GM21619 (cell line): ENCODE measurements at regions not wholly inside any gene's neighbourhood (a gene's known extent, or its start where the extent isn't known, plus 50 kb on each side); places are given as distances from the start of the nearest gene placed in this dataset.
A peak's percentile ranks its signal among the peaks of the same experiment; 100 is the strongest.

Source experiments
- ATAC-seq: cut with Tn5 transposase; IDR thresholded peaks from one replicate; pipeline ENCODE4 v1.9.1; 2021; ENCODE audit not compliant: unreplicated experiment

DNA sequence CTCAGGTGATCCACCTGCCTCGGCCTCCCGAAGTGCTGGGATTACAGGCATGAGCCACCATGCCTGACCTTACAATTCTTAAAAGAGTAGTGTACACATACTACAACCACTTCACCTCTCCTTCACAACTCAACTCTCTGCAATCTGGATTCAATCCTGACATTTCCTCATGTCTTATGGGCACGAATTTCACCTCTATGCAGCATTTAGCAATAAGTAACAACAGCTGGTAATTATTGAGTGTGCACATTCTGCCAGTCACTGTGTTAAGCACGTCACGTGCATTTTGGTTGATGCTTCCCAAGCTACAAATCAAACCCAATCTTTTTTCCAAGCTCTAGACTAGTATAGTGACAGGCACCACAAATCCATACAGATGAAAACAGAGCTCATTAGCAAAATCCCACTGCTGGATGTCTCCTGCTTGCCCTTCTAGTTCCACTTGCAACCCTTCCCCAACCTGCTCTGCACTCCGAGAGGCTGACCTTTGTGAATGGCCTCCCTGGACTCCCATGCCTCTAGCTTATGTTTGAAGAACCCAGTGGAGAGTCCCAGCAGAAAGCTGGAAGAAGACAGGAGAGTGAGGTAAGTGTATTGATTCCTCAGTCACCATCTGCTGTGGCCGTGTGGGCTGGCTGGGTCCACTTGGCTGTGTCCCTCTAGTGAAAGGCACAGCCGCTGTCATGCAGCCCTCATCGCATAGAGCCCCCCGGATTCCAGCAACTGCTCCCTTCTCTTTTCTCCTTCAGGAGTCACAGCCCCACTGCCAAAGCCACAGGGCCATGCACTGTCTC lies 176.5 kb downstream of the MEX3B start:
- ATAC-seq: no peak

DNA sequence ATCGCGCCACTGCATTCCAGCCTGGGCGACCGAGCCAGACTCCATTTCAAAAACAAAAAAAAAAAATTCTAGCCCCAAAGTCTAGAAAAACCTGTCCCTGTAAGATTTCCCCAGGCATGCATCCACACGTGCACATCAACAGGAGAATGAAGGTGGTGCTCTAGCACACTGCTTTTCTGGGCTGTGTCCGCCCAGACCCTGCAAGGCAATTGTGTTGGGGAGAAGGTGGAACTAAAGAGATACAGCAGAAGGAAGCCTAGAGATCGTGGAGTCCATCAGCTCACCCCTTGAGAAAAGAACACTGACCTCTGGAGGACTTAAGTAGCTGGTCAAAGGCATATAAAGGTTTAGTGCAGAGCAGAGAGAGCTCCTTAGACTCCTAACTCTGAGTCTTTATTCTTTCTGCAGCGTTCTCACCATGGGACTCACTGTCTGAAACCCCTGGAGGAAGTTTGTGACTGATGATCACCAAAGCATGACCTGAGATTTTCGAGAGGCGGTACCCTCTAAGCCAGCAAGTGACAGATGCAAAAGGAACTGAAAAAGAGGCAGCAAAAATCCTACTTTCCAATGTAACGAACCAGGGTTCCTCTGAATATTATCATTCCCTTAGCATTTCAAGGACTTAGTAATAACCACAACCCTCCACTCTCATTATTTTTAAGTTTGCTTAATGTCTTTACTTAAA lies 179.8 kb downstream of the MEX3B start:
- peak; percentile 100 for ATAC-seq

DNA sequence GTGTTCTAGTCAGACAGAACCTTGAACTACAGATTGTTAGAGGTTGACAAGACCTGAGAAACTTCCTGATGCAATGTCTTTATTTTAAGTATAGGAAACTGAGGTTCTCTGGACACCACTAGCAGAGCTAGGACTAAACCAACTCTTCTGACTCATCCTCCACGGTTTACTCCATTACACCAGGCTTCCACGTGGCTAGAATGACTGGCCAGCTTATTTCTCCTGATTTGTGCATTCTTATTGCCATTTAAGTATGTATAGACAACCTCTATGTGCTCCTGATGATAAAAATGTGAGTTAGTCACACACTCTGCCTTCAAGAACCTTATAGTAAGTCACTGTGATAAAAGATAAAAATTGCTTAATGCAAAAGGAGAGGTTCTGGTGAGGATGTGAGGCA lies 182.7 kb downstream of the MEX3B start:
- no peak for ATAC-seq

DNA sequence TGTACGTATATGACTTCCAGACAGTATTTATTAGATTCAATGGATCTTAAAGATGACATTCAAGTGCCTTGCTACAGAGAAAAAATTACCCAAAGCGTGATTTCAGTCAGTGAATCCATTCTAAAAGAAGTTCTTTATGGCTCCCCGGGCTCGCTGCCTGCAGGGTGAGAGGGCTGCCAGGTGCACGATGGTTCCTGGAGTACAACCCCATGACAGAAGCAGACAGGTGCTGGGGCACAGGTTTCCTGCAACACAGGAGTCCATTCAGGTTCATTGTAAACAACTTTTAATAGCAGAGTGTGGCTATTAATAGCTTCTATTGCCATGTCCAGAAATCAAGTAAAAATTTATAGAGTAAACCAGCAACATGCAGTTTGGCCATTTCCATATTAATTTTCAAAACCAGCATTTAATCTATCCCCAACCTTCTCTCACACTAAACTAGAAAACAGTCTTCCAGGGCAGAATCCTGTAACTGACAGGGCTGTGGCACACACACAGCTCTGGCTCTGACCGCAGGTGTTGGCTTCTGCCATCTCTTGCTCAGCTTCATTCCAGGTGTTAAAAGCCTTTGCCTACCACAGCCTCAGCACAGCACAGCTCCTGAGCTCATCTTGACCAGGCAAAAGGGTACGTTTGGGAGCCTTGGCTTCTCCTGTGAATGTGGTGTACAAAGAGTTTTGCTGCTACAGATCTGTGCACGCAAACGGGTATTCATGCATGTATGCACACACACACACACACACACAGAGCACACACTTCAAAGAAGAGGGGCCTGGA lies 185.9 kb downstream of the MEX3B start:
- ATAC-seq: no peak

DNA sequence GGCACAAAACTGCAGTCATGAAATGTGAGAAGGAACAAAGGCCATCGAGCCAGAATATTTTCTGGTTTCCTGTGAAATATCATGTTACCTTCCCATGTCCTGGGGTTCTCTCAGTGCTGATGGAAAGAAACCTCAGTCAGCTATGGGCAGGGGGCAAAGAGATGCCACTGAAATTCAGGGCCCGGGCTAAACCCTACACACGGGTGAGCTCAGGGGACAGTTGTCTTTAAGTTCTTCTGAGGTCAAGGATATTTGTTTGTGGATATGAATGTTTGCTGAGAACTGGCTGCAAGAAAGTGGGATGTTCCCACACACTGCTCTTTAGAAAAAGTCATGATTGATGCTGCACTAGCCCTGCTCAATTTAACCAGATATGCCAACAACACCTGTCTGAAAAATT lies 187.2 kb downstream of the MEX3B start:
- ATAC-seq: no peak

DNA sequence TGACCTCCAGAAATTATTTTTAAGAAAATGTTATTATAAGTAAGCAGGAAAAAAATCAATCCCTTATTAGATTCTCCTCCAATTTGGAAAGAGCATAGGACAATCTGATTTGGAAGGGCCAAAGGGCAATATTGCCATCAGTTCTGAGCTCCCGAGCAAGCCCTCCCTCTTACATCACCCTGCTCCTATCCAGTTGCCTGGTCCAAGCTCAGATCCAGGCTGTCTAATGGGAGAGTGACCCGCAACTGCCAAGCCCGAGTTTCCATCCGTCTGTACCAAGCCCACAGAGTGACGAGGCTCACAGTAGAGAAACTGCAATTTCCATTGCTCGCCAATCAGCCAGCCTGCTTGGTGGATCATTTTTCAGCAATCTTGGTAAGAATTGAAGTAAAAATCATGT lies 187.7 kb downstream of the MEX3B start:
- ATAC-seq: no peak

DNA sequence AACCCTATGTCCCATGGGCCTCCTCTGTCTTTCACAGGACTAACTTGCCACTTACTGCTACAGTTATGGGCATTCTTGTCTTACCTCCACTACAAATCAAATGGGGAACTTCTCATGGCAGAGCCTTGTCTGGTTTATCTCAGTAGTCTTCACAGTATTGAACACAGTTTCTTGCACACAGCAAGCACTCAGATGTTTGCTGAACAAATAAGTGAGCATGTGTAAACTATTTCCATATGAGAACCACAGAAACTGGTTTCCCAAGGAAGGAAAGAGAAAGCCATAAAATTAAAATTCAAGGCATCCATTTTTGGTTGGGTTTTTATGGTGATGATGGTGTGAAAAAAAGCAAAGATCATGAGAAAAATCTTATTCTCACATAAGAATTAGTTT lies 189.2 kb downstream of the MEX3B start:
- ATAC-seq: no peak

DNA sequence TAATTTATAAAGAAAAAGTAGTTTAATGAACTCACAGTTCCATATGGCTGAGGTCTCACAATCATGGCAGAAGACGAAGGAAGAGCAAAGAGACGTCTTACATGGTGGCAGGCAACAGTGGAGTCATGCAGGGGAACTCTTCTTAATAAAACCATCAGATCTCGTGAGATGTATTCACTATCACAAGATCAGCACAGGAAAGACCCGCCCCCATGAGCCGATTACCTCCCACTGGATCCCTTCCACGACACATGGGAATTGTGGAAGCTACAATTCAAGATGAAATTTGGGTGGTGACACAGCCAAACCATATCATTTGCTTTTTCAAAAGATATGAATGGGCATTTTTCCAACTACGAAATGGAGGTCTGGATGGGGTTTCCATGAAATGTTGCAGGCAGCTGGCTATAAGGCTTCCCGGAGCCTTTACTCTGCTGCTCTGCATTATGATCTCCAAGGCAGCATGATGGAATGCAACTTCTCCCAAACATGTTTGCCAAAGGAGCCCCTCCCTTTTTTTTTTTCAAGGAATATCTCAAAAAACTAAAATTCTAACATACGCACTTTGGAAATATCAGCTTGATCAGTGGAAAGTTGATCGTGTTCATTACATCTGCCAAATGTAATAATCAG lies 189.7 kb downstream of the MEX3B start:
- no peak for ATAC-seq

DNA sequence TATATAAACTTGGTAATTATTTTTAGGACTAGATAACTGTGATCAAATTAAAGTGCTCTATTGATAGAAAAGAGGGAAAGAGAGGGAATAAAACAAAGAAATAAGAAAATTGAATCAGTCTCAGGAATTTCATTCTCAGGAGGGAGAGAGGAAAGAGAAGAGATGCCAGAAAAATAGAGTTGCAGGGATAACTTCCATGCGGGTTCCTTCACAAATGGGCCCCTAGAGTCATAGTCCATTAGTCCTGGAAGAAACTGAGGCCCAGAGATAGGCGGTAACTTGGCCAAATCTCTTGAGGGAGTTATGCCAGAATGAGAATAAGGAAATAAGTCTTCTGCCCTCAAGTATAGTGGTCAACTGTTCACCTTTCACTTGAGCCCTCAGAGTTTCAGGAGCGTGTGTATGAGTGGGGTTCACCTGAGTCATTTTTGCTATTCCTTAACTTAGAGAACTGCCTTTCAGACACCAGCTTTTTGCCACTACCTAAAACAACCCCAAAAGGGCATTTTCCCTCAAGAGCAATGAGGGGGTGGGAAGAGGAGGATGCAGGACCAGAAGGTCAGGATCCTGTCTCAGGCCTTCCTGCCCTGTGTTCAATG lies 192.6 kb downstream of the MEX3B start:
- no peak for ATAC-seq

DNA sequence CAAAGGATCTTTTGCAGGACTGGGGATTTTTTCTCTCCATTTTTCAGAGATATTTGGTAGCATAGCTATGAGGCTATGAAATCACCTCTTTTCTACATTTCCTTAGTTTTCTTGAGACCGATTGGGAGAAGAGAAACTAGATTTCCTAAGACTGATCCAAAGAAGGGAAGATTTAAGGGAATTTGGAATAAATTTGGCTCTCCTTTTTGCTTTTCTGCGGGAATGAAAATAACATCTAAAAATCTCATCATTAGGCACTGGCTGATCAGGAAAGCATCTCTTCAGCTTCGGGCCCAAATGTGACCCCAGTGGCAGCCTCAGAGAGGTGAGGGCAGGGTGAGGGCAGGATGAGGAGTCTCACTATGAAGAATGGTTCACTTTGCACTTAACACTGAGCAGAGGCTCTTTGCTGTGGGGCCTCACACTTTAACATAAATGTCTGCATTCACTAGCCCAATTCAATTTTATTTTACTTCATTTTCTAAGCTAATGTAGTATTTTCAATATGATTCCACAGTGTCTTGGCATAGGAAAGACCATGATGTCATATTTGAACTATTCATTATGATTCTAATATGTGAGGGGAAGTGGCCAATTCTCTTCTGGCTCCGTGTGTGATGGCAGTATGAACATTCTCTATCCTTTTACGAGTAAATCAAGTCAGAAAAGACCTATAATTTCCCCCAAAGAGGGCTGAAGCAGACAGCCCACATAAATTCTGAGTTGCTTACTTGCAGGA lies 193.2 kb downstream of the MEX3B start:
- no peak for ATAC-seq

DNA sequence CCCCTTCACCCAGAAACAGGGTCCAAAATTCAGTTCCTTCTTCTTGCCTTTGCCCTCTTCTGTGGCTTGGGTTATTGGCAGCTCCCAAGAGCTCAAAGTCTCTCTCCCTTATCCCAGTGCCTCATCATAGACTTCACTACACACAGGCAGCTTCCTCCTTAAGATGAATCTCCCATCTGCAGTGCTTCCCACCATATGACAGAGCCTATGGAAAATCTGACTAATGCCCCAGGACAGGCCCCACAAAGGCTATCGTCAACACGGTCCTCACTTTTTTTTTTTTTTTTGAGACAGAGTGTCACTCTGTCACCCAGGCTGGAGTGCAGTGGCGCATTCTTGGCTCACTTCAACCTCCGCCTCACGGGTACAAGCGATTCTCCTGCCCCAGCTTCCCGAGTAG lies 194.1 kb downstream of the MEX3B start:
- no peak for ATAC-seq

DNA sequence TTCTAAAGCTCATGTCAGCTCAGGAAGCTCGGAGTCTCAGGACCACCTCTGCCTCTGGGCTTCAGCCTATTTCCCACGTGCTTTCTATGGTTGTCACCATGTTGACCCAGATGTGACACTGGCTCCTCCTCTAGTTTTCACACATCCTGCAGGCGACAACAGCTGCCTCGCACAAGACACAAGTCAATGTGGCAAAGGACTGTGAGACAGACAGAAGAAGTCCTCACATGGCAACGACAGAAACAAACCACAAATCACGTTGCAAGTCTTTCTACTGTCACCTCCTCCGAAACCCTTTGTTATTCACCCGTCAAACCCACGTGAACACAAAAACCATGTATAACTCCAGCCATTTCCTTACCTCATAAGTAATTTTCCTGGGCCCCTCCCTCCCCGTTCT lies 194.5 kb downstream of the MEX3B start:
- ATAC-seq: no peak

DNA sequence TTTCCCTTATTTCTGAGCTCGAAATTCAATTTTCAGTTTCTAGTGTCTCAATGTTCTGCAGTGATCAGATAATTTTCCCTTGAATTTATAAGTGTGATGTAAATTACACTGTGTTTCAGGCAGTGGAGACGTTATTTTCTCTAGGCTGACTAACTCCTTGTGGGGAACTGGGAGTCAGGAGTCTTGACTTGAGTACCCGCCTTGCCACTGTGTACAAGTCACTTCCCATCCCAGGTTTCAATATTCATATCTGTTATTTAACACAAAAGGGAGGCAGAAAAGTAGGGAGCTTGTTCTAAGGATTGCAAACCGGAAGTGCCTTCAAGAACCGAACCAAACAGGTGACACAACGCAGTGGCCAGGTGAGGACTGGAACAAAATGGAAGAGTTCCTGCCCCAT lies 196.5 kb downstream of the MEX3B start:
- no peak for ATAC-seq

DNA sequence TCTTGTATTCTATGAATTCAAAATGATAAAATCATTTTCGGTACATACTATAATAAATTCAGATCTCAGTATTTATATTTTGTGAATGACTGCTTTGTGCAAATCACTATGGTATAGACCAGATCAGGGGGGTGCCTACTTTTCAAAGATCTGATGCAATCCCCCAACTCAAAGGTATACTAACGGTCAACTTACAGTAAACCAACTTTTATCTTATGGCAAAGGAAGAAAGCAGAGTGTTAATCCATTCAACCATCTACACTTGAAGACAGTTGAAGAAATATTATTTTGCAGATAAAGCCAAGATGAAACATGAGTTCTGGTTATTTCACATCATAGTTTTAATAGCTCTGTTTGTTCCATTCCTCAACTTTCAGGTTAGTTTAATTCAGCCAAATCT lies 197.1 kb downstream of the MEX3B start:
- ATAC-seq: no peak

DNA sequence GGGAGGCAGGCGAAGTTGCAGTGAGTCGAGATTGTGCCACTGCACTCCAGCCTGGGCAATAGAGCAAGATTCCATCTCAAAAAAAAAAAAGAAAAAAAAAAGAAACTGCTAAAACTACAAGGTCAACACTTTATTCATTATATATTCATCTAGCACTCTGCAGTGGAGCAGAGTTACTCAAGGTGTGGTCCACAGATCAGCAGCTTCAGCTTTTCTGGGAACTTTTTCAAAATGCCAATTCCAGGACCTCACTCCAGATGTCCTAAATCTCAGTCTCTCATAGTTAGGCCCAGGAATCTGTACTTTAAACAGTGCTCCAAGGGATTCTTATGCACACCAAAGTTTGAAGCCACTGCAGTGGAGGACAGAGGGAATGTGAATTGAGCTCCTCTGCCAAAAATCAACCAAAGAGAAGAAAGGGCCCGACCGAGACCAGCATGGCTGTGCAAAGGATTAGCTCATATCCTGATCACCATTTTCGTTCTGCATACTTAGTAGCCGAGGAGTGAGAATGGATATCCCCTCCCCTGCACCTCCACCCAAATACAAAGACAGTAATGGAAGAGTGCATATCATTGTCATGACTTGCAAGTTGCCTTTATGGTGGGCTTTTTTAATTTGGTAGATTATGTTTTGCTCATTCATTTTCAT lies 201.9 kb downstream of the MEX3B start:
- no peak for ATAC-seq

DNA sequence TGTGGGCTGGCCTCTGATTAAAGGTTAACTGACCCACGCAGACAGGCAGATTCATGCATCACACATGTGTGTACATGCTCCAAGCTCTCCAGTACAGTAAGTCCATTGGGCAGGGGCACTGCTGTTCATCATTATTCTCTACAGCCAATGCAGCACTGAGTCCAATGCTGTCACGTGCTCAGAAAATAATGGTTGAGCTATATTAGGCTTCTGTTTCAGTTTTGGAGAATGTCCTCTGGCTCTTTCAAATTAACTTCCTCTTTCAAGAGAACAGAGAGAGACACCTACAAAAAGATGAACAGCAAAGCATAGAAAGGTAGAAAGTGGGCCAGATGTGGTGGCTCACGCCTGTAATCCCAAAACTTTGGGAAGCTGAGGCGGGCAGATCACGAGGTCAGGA lies 202.6 kb downstream of the MEX3B start:
- peak; percentile 71 for ATAC-seq

DNA sequence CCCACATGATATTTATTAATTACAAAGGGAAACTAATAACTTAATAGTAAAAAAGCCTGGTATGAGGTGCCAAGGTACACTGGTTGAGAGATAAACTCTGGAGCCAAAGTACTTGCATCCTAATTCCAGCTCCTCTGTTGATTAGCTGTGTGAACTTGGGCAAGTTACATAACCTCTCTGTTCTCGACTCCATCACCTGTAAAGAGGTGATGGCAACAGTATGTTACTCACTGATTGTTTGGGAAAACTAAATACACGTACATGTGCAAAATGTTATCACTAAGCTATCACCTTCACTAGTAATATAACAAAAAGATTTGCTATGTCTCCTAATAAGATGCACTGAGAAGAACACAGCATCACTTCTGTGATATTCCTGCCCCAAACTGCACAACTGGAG lies 206.4 kb downstream of the MEX3B start:
- no peak for ATAC-seq

DNA sequence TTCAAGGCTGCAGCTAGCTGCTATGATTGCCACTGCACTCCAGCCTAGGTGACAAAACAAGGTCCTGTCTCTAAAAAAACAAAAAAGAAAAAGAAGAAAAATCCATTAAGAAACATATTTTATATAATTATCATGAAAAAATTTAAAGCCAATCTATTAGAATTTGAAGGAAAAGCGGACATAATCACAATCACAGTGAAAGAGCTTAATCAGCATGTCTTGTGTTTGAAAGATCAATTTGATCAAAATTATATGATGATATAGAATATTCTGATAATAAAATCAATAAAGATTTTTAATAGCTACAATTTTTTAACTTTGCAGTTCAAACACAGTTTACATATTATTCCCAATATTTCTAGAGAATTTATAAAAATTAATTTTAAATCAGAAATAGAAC lies 210.1 kb downstream of the MEX3B start:
- no peak for ATAC-seq

DNA sequence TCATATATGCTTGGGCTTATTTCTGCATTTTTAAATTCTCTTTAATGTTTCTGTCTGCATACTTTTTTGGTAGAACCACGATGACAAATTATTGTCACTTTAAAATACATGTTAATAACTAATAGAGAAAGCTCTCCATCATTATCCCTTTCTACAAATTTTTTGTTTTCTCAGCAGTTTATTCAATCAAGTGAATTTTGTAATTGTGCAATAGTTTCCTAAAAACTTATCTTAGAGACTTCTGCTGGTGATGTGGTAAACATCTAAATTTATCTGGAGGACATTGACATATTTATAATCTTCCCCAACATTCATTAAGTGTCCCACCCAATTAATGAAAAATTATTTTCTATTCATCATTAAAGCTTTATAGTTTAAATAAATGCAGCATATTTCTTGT lies 215.3 kb downstream of the MEX3B start:
- ATAC-seq: no peak

DNA sequence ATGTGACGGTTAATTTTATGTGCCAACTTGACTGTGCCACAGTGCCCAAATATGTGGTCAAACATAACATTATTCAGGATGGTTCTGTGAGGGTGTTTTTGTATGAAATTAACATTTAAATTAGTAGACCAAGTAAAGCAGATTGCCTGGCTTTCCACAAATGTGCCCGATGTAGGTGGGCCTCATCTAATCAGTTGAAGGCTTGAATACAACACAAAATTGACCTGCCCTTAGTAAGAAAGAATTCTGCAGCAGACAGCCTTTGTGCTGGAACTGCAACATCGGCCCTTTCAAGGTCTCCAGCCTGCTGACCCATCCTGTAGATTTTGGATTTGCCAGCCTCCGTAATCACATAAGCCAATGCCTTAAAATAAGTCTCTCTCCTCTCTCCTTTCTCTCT lies 215.9 kb downstream of the MEX3B start:
- ATAC-seq: no peak
